HEK293 (cell line): ENCODE measurements at regions not wholly inside any gene's neighbourhood (a gene's known extent, or its start where the extent isn't known, plus 50 kb on each side); places are given as distances from the start of the nearest gene placed in this dataset.

ENCODE experiments used
- GLIS1 ChIP-seq: fragments of 450-650 bp; formaldehyde crosslinking; IDR thresholded peaks from 2 replicates; pipeline ENCODE4 v1.5.1; 2016; ENCODE audit warnings: missing biosample characterization, missing genetic modification characterization
- ZBTB1 ChIP-seq: fragments of 450-650 bp; formaldehyde crosslinking; IDR thresholded peaks from 2 replicates; pipeline ENCODE4 v1.5.1; 2016; ENCODE audit warnings: missing biosample characterization, missing genetic modification characterization
- ZBTB48 ChIP-seq: fragments of 450-650 bp; formaldehyde crosslinking; IDR thresholded peaks from 2 replicates; pipeline ENCODE4 v1.5.1; 2016; ENCODE audit warnings: missing biosample characterization, missing genetic modification characterization
- ZBTB49 ChIP-seq: fragments of 450-650 bp; formaldehyde crosslinking; IDR thresholded peaks from 2 replicates; pipeline ENCODE4 v1.5.1; 2016; ENCODE audit warnings: missing biosample characterization, missing genetic modification characterization, low read depth
- ZBTB7A ChIP-seq: fragments of 450-650 bp; formaldehyde crosslinking; IDR thresholded peaks from 2 replicates; pipeline ENCODE4 v1.5.1; 2016; ENCODE audit warnings: low read depth, missing biosample characterization, missing genetic modification characterization
- ZEB2 ChIP-seq: fragments of 450-650 bp; formaldehyde crosslinking; IDR thresholded peaks from 2 replicates; pipeline ENCODE4 v1.5.1; 2016; ENCODE audit warnings: missing biosample characterization, missing genetic modification characterization
- ZIC2 ChIP-seq: fragments of 450-650 bp; formaldehyde crosslinking; IDR thresholded peaks from 2 replicates; pipeline ENCODE4 v1.5.1; 2016; ENCODE audit warnings: missing biosample characterization, missing genetic modification characterization
- ZNF19 ChIP-seq: fragments of 450-650 bp; formaldehyde crosslinking; IDR thresholded peaks from 2 replicates; pipeline ENCODE4; 2016; ENCODE audit warnings: missing biosample characterization, missing genetic modification characterization, low read depth
- ZNF202 ChIP-seq: fragments of 450-650 bp; formaldehyde crosslinking; IDR thresholded peaks from 2 replicates; pipeline ENCODE4 v1.5.1; 2016; ENCODE audit warnings: missing biosample characterization, missing genetic modification characterization, borderline replicate concordance
- ZNF23 ChIP-seq: fragments of 450-650 bp; formaldehyde crosslinking; IDR thresholded peaks from 2 replicates; pipeline ENCODE4 v1.5.1; 2016; ENCODE audit warnings: missing biosample characterization, missing genetic modification characterization, borderline replicate concordance
- ZNF302 ChIP-seq: fragments of 450-650 bp; formaldehyde crosslinking; IDR thresholded peaks from 2 replicates; pipeline ENCODE4 v1.5.1; 2016; ENCODE audit warnings: missing biosample characterization, missing genetic modification characterization, low read depth
- ZNF335 ChIP-seq: fragments of 450-650 bp; formaldehyde crosslinking; conservative IDR thresholded peaks from 2 replicates; pipeline ENCODE4 v1.5.1; 2016; ENCODE audit warnings: missing biosample characterization, missing genetic modification characterization
- ZNF350 ChIP-seq: fragments of 450-650 bp; formaldehyde crosslinking; IDR thresholded peaks from 2 replicates; pipeline ENCODE4 v1.5.0; 2017; ENCODE audit warnings: missing biosample characterization, mild to moderate bottlenecking, missing genetic modification characterization
- ZNF366 ChIP-seq: fragments of 450-650 bp; formaldehyde crosslinking; conservative IDR thresholded peaks from 2 replicates; pipeline ENCODE4 v1.5.1; 2016; ENCODE audit warnings: missing biosample characterization, missing genetic modification characterization
- ZNF394 ChIP-seq: fragments of 450-650 bp; formaldehyde crosslinking; IDR thresholded peaks from 2 replicates; pipeline ENCODE4 v1.5.1; 2016; ENCODE audit warnings: missing biosample characterization, missing genetic modification characterization, mild to moderate bottlenecking, moderate library complexity, borderline replicate concordance
- ZNF416 ChIP-seq: fragments of 450-650 bp; formaldehyde crosslinking; IDR thresholded peaks from 2 replicates; pipeline ENCODE4 v1.5.1; 2016; ENCODE audit warnings: missing biosample characterization, missing genetic modification characterization
- ZNF423 ChIP-seq: fragments of 450-650 bp; formaldehyde crosslinking; IDR thresholded peaks from 2 replicates; pipeline ENCODE4 v1.5.1; 2016; ENCODE audit warnings: missing biosample characterization, missing genetic modification characterization
- ZNF473 ChIP-seq: fragments of 450-650 bp; formaldehyde crosslinking; IDR thresholded peaks from 2 replicates; pipeline ENCODE4 v1.5.1; 2017; ENCODE audit warnings: missing biosample characterization, missing genetic modification characterization
- ZNF488 ChIP-seq: fragments of 450-650 bp; formaldehyde crosslinking; IDR thresholded peaks from 2 replicates; pipeline ENCODE4 v1.5.1; 2016; ENCODE audit warnings: missing biosample characterization, missing genetic modification characterization
- ZNF585B ChIP-seq: fragments of 450-650 bp; formaldehyde crosslinking; IDR thresholded peaks from 2 replicates; pipeline ENCODE4 v1.5.1; 2016; ENCODE audit warnings: missing biosample characterization, missing genetic modification characterization
- ZNF658 ChIP-seq: fragments of 450-650 bp; formaldehyde crosslinking; IDR thresholded peaks from 2 replicates; pipeline ENCODE4; 2016; ENCODE audit warnings: missing biosample characterization, missing genetic modification characterization
- ZNF76 ChIP-seq: fragments of 450-650 bp; formaldehyde crosslinking; IDR thresholded peaks from 2 replicates; pipeline ENCODE4; 2016; ENCODE audit warnings: low read depth, missing biosample characterization, missing genetic modification characterization, borderline replicate concordance
- ZNF837 ChIP-seq: fragments of 450-650 bp; formaldehyde crosslinking; IDR thresholded peaks from 2 replicates; pipeline ENCODE4 v1.5.1; 2016; ENCODE audit warnings: missing biosample characterization, missing genetic modification characterization
- TF ChIP-seq, protein P1 (sequence below): fragments of 450-650 bp; formaldehyde crosslinking; IDR thresholded peaks from 2 replicates; pipeline ENCODE4 v1.5.1; 2016; ENCODE audit warnings: missing biosample characterization, missing genetic modification characterization
- TF ChIP-seq, protein P2 (sequence below): sonication (generic); formaldehyde crosslinking; IDR thresholded peaks from 2 replicates; pipeline ENCODE4 v1.8.1; 2022; ENCODE audit warnings: mild to moderate bottlenecking, moderate library complexity, missing genetic modification reagents
- TF ChIP-seq, protein P3 (sequence below): fragments of 450-650 bp; formaldehyde crosslinking; IDR thresholded peaks from 2 replicates; pipeline ENCODE4 v1.5.1; 2016; ENCODE audit warnings: missing biosample characterization, missing genetic modification characterization
- TF ChIP-seq, protein P4 (sequence below): fragments of 450-650 bp; formaldehyde crosslinking; IDR thresholded peaks from 2 replicates; pipeline ENCODE4 v1.5.1; 2016; ENCODE audit warnings: missing biosample characterization, missing genetic modification characterization
- TF ChIP-seq, protein P5 (sequence below): fragments of 450-650 bp; formaldehyde crosslinking; IDR thresholded peaks from 2 replicates; pipeline ENCODE4 v1.5.1; 2016; ENCODE audit warnings: missing biosample characterization, missing genetic modification characterization

DNA sequence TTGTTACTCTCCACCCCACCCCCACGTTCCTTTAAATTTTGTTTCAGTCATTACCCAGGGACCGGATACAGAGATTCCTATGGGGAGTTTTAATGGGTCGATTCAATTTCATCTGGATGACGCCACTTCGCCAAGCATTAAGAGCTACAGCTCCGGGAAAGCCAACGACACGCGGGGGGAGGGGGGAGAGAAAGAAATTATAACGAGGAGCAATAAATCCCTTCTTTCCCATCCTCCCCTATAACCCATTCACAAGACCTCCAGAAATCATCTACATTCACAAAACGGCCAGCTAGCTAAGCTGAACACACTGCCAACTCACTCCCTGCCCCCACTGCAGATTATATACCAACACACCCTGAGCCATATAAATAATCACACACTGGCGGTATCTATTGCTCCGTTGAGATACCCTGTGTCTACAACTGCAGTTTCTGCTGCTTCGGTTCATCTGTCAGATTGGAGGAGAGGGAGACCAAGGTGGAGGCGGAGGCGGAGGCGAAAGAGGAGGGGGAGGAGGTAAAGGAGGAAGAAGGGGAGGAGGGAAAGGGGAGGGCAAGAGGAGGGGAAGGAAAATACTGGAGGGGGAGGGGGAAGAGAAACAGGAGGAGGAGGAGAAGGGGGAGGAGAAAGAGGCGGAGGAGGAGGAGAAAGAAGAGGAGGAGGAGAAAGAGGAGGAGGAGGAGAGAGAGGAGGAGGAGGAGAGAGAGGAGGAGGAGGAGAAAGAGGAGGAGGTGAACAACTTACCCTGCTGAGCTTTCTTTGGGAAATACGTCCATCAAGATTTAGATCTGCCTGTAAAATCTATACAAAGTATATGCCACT lies 113.9 kb upstream of the VAMP7 start (continued):
- TF ChIP-seq, protein P1, sequence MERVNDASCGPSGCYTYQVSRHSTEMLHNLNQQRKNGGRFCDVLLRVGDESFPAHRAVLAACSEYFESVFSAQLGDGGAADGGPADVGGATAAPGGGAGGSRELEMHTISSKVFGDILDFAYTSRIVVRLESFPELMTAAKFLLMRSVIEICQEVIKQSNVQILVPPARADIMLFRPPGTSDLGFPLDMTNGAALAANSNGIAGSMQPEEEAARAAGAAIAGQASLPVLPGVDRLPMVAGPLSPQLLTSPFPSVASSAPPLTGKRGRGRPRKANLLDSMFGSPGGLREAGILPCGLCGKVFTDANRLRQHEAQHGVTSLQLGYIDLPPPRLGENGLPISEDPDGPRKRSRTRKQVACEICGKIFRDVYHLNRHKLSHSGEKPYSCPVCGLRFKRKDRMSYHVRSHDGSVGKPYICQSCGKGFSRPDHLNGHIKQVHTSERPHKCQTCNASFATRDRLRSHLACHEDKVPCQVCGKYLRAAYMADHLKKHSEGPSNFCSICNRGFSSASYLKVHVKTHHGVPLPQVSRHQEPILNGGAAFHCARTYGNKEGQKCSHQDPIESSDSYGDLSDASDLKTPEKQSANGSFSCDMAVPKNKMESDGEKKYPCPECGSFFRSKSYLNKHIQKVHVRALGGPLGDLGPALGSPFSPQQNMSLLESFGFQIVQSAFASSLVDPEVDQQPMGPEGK: peak; percentile 90
- TF ChIP-seq ZNF202 (tag by site-specific recombination): no peak
- TF ChIP-seq ZBTB1: no peak
- TF ChIP-seq ZBTB49 (tag by site-specific recombination): no peak
- no peak for TF ChIP-seq ZBTB48 (tag by site-specific recombination)
- TF ChIP-seq ZNF837: no peak
- TF ChIP-seq ZNF350: no peak
- no peak for TF ChIP-seq GLIS1
- TF ChIP-seq ZIC2 (tag by site-specific recombination): no peak
- TF ChIP-seq ZNF416 (tag by site-specific recombination): no peak
- no peak for TF ChIP-seq ZNF473 (tag by site-specific recombination)
- TF ChIP-seq ZNF302 (tag by site-specific recombination): no peak
- no peak for TF ChIP-seq ZNF394 (tag by site-specific recombination)
- no peak for TF ChIP-seq ZNF488
- no peak; the same call in 1 of the 2 replicates for TF ChIP-seq ZNF76 (tag by site-specific recombination)
- no peak for TF ChIP-seq ZNF19
- no peak for TF ChIP-seq ZNF23 (tag by site-specific recombination)
- TF ChIP-seq ZEB2 (tag by site-specific recombination): no peak
- TF ChIP-seq, protein P2, sequence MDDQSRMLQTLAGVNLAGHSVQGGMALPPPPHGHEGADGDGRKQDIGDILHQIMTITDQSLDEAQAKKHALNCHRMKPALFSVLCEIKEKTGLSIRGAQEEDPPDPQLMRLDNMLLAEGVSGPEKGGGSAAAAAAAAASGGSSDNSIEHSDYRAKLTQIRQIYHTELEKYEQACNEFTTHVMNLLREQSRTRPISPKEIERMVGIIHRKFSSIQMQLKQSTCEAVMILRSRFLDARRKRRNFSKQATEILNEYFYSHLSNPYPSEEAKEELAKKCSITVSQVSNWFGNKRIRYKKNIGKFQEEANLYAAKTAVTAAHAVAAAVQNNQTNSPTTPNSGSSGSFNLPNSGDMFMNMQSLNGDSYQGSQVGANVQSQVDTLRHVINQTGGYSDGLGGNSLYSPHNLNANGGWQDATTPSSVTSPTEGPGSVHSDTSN (CRISPR knock-in tag): no peak
- TF ChIP-seq ZNF366: peak; percentile 81
- no peak for TF ChIP-seq ZBTB7A (tag by site-specific recombination)
- TF ChIP-seq, protein P3, sequence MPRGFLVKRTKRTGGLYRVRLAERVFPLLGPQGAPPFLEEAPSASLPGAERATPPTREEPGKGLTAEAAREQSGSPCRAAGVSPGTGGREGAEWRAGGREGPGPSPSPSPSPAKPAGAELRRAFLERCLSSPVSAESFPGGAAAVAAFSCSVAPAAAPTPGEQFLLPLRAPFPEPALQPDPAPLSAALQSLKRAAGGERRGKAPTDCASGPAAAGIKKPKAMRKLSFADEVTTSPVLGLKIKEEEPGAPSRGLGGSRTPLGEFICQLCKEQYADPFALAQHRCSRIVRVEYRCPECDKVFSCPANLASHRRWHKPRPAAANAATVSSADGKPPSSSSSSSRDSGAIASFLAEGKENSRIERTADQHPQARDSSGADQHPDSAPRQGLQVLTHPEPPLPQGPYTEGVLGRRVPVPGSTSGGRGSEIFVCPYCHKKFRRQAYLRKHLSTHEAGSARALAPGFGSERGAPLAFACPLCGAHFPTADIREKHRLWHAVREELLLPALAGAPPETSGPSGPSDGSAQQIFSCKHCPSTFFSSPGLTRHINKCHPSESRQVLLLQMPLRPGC (tag by site-specific recombination): peak; percentile 39; the same call in 1 of the 2 replicates
- TF ChIP-seq ZNF658 (tag by site-specific recombination): no peak
- TF ChIP-seq, protein P4, sequence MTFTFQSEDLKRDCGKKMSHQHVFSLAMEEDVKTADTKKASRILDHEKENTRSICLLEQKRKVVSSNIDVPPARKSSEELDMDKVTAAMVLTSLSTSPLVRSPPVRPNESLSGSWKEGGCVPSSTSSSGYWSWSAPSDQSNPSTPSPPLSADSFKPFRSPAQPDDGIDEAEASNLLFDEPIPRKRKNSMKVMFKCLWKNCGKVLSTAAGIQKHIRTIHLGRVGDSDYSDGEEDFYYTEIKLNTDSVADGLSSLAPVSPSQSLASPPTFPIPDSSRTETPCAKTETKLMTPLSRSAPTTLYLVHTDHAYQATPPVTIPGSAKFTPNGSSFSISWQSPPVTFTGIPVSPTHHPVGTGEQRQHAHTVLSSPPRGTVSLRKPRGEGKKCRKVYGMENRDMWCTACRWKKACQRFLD (tag by site-specific recombination): no peak
- TF ChIP-seq ZNF585B (tag by site-specific recombination): no peak
- TF ChIP-seq ZNF335 (tag by site-specific recombination): peak; percentile 31; the same call in 1 of the 2 replicates
- TF ChIP-seq, protein P5, sequence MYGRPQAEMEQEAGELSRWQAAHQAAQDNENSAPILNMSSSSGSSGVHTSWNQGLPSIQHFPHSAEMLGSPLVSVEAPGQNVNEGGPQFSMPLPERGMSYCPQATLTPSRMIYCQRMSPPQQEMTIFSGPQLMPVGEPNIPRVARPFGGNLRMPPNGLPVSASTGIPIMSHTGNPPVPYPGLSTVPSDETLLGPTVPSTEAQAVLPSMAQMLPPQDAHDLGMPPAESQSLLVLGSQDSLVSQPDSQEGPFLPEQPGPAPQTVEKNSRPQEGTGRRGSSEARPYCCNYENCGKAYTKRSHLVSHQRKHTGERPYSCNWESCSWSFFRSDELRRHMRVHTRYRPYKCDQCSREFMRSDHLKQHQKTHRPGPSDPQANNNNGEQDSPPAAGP: peak; percentile 74; the same call in 1 of the 2 replicates
- TF ChIP-seq ZNF423: no peak
